Esophagus mucosa (tissue), 1 donor: ENCODE measurements at regions not wholly inside any gene's neighbourhood (a gene's known extent, or its start where the extent isn't known, plus 50 kb on each side); places are given as distances from the start of the nearest gene placed in this dataset.
A peak's percentile ranks its signal among the peaks of the same experiment; 100 is the strongest.

ENCODE experiments used
- ATAC-seq: fragments of 200-7000 bp; cut with Tn5 transposase; one replicate; pipeline ENCODE4 v1.9.1; 2020
- donor health status: DM: yes; HTN: yes; CAD: no.

DNA sequence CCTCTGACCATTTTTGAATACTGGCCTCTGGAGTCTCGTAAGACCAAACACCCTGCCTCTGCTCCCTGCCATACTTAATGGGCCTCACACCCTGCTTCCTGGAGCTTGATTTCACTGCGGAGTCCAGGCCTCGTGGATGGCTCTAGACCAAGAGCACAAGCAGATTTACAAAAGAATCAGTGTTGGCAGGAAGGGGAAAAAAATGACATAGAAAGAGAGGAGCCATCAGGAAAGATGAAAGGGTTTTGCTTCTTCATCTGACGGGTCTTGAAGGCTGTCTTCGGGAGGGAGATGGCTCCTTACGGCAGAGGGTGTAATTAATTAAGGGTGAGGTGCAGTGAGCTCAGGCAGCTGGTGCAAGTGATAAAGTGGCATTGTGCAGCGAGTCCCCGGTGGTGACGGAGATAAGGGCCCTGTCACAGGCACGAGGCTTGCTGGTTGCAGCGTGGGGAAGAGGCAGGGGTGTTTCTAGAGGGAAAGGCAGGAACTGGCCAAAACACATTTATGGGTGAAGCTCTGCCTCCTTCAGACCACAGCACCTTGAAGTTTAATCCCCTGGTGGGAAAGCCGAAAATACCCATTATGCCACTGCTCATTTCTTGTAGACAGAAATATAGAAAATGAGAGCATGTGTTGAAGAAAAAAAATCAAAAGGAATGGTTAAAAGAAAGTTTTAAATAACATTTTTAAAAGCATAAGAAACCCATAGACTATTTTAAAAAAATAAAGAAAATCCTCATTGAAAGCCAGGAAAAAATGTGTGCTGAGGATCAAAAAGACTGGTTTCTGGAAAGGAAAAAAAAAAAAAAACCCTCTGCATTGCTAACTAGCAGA lies 128.6 kb upstream of the LRFN2 start:
- no peak for ATAC-seq

DNA sequence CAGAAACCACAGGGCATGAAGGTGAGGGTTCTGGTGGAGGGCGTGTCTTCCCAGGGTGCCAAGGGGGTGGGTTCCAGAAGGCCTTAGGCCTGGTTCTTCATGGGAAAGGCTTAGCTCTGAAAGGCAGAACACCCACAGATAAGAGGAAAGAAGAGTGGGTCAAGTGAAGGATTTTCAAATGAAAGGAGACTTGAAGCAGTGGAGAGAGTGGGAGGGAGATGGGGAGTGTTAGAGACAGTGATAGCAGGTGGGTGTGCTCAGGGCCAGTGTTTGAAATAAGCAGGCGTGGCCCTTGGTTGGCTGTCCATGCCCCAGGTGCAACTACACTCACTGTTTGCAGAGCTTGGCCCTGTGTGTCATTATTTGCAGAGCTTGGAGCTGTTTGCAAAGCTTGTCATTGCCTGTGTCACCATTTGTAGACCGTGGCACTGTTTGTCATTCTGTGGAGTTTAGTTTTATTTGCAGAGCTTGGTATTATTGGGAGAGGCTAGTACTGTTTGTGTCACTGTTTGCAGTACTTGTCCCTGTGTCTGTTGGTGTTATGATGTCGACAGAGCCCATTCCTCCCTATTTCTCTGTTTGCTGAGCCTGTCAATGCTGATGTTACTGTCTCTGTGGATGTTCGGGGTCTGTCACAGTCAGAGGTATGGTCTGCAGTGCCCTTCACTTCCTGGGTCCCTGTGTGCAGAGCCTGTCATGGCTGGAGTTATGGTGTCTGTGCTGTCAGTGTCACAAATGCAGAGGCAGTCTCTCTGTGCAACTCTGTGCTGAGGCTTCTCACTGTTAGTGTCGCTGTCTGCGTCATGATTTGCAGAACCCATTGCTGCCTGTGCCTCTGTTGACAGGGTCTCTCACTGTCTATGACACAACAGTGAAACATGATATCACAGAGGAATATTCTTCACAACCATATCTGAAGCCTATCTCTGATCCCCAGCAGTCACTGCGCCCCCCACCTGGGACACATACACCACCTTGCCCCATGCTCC lies 127.7 kb upstream of the LRFN2 start:
- peak; percentile 89 for ATAC-seq

DNA sequence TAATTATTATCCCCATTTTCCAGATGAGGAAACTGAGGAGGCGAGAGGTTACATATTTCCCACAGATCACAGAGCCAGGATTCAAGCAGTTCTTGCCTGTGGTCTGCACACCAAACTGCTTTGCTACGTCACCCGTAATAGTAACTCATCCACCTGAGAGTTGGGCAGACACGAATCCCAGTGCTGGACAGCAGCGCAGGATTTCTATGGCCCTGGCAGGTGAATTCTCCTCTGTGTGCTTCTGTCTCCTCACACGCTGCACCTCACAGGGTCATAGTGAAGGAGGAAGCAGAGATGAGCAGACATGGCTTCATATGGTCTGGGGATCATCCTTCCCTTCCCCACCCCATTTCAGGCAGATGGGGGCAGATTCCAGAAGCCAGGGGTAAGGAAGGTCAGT lies 127.0 kb upstream of the LRFN2 start:
- no peak for ATAC-seq

DNA sequence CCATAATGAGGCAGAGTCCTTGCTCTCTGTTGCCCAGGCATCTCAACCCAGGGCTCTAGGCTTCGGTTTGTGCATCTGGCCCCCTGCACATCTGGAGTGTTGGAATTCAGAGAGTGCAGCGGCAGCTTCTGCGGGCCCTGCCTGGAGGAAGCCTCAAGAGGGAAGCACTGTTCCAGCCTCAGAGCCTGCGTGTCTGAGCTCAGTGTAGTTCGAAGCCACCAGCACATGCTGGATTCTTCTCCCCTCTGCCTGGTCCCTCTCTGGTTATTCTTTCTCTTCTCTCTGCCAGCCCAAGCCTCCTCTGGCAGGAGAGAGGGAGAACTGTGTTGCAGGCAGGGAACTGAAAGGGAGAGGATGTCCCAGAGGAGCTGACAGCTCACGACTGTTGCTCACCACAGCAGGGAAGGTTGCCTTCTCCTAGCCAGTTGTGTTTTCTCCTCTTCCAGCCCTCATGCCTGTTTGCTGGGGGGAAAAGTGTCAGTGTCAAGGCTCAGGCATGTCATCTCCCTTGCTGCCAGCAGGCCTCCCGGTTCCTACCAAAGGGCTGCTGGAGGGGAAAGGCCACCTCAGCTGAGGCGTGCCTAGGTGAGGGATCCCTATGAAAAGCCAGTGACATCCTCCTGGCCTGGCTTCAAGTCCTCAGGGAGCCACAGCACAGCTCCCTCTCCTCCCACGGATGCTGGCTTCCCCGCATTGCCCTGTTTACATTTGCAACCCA lies 126.0 kb upstream of the LRFN2 start:
- ATAC-seq, result no peak

DNA sequence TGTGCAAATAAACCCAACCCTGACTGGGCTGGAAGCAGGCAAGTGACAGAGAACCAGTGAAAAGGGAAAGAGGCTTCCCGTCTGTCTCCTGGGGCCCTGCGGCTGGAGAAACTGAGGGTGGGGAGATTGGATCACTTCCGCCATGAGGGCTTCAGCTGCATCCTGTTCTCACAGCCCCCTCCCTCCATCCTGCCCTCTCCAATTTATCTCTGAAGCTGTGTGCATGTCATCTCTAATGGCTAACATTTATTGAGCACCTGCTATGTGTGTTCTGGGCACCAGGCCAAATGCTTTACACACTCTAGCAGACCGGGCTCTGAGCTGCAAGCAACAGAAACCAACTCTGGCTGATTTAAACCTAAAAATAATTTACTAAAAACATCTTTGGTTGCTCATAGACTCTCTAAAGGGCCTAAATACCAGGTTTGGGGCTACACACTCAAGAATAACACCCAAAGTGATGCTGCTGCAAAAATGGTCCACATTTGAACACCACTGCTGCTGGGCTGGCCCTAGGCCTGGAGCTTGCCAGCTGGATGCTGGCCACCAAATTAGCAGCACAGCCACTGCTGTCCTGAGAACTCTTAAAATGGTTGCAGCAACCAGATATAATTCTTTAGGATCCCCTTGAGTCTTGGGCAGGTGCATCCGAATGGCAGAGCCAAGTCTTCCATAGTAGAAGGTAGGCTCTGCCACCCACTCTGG lies 123.6 kb upstream of the LRFN2 start:
- no peak for ATAC-seq

DNA sequence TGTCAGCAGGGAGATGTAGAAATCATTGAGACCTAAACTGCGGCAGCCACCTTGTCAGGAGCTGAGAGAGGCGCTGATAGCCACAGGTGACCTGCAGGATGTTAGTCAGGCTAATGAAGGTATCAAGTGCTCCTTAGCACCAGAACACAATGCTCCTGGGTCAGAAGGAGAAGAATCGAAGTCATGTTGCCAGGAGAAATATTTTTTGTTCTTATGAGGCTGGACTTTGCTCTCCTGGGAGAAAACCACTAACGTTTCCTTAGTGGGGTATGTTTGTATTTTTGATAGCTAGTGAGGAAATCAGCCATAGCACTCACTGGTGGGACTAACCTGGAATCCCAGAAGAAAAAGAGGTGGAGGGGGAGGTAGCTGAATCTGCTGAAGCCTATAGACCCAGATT lies 120.9 kb upstream of the LRFN2 start:
- ATAC-seq, result no peak

DNA sequence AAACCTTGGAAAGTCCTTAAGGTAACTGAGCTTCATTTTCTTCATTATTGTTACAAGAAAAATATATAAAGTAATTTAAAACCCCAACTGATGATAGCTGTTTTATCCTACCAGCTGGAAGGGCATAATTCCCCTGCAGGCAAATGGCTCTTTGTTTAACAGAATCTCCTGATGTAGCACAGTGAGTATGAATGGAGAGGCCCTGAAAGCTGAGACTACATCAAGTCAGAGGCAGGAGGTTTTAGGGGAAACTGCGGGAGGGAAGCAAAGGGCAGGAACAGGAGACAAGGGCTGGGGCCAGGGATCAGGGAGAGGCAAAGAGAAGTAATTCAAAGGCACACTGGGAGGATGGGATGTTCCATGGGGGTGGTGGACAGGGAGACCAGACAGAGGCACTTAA lies 119.0 kb upstream of the LRFN2 start:
- no peak for ATAC-seq

DNA sequence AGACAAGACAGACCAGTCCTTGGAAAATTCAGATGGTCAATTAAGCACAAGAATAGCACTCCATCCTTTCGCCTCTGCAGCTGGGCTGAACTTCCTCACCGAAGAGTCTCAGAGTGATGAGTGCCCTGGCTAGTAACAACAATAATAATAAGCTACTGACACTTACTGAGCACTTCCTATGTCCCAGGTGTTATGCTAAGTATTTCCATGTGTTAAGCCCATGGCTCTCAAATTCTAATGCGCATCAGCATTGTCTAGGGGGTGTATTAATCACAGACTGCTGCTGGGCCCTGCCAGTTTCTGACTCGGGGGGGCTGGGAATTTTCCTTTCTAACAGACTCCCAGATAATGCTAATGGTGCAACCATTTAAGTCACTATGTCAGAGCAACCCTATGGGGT lies 118.2 kb upstream of the LRFN2 start:
- ATAC-seq, result no peak

DNA sequence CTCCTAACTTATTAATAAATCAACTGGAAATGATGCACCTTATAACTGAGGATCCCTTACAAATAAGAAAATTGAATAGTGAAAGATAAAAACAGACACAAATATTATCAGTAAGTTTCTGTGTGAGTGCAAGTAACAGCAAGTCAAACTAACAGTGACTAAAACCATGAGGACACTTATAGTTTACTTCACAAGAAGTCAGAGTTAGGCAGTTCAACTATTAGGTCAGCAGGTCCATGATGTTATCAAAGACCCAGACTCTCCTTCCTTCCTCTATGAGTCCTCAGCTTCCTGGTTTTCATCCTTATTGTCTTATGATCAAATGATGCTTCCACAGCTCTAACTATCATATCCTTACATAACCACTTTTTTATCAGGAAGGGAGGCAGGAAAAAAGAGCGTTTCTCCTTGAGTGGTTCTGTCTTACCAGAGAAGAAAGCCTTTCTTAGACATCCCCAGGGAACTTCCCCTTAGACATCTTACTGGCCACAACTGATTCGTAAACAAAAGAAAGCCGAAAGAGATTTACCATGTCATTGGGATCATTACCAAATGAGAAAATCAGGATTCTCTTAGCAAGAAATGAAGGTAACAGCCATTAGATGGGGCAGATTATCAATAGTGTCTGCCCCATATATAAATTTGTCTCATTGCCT lies 114.3 kb upstream of the LRFN2 start:
- no peak for ATAC-seq

DNA sequence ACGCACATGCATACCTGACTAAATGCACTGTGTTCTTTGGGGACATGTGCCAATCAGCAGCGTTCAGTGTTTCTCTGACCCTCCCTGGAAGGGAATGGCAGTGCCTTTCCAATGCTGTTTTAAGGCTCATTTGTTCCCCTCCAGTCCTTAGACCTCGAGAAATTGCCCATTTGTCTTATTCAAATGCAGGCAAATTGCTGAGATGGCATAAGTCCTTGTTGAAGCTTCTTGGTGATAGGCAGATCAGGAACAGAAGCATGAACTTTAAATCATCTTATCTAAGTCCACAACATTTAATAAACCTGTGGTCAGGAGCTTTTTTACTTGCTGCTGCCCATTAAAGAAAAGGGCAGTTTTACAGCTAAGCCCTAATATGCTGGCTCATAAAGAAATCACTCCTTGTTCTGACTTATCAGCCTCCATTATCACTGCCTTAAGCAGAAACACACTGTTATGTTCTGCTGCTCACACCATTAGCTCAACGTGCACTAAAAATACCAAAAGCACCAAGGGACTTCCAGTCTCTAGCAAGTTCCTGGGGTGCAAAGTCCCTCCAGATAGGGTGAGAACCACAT lies 112.9 kb upstream of the LRFN2 start:
- ATAC-seq, result no peak

DNA sequence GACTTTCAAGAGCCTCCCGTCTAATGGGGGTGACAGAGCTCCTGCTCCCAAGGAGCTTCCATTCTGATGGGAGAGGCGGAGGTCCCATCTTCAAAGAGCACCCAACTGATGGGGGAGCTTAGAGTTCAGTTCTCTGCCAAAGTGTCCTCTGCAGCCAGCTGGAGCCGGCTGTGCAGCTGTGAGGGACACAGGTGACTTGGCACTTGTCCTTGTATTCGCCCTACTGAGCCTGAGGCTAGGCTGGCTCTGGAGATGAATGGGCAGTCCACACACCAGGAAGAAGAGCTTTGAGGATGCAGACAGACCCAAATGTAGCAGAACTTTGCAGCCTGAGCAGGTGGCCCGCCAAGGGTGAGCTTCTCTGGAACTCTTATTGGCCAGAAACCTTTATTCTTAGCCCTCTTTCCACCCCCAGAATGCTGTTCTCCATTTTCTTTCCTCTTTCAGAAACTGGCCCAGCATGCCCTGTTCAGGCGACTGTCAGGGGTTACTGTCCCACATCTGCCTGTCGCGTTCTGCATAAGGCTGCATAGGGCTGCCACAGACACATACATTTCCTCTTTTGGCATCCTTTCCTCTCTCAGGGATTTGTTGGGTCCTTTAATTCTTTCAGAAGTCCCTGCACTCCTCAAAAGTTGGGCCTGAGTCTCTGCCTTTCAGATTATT lies 108.7 kb upstream of the LRFN2 start:
- ATAC-seq, result no peak

DNA sequence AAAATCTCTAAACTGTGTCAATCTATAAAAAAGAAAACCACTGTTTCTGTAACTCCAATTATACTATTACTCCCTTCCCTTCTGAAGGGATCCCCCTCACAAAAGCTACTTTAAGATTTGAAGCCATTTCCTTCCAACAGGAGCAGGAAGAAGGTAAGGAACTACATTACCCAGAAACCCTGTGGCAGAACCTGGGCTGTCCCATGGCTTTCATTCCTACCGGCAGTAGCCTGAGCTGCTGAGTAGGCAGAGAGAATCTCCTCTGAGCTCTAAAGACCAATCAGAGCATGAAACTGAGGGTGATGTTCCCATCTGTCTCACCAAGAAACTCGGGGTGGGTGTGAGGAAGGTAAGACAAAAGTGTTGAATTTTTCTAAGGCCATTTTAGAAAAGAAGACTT lies 108.0 kb upstream of the LRFN2 start:
- peak; percentile 41 for ATAC-seq

DNA sequence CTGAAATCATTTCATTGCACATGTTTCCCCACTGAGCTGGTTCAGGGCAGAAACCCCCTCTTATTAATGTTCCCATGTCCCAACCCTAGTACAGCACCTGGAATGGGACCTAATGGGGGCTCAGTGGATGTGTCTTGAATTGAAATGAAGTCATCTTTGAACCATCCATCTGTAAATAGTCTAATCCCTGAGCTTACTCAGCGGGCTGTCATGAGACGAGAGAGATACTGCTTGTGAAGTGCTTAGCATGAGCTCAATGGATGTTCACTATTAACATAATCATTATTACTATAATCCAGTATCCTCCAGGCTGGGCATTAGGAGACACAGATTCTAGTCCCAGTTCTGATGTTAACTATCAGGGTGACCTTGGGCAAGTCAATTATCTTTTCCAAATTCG lies 106.6 kb upstream of the LRFN2 start:
- ATAC-seq, result no peak

DNA sequence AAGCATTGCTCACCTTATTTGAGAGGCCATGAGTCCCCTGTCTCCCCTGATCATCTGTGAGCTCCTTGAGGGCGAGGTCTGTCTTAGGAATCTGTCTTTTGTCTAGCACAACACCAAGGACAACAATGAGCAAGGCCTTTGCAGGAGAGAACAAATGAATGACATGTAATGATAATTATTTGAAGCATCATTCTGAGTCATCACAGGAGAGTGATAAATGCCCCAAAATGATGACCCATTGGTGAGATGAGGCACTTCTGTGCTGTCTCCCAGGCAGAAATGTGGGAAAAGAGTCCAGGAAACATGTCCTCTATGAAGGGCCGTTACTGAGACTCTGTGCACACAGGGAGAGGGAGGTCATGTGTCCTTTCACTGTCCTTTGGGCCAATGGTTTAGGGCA lies 105.2 kb upstream of the LRFN2 start:
- peak; percentile 16 for ATAC-seq

DNA sequence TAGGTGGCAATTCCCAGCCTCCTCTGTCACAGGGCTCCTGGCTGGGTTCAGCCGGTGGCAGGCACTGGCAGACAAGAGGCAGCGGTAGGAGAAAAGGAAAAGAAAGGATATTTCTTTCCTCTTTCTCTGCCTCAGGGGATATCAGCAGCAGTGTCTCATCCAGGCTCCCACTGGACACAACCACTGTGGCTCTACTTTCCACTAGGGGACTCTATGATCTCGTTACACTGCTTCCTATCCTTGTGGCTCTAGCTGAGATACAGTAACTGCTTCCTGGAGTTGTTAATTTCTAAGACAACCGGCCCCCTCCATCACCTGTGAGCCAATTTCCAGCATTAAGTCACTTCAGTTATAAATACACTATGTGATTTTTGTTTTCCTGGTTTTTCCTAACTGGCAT lies 102.0 kb upstream of the LRFN2 start:
- ATAC-seq, result no peak

DNA sequence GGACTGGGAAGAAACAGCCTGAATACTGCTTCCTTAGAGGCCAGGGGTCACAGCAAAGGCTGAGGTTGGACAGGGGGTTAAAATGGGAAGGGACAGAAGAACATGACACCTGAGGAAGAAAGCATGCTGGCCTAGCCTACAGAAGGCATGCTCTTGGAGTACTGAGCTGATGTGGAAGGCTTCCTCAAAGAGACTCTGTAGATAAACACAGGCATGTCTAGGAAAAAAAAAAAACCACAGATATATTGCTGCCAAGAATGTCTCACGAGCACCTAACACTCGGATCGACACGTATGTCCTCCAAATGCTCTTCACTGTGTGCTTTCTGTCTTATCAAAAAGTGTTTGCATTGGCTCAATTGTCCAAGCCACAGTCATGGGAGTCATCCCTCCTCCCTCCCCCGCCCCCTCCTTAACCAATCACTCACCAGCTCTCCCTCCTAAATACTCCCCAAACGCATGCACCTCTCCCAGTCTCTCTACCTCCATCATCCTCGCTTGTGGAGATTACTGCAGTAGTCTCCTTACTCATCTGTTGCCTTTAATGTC lies 101.1 kb upstream of the LRFN2 start:
- ATAC-seq, result no peak

DNA sequence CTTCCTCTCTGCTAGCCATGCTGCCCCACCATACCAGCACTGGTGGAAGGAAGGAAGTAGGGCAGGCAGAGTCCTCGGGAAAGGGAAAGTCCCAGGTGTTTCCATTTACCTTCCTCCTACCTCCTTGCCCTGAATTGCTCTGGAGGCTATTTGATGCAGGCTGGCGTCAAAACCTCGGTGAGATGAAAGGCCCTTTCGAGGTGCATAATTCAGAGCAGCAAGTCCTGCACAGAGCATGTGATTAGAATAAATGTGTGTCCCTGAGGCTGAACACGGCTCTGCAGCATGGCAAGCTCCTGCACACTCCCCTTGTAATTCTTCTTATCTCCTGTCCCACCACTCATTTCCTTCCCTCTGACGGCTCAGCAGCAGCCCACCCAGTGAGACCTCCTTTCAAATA lies 98.7 kb upstream of the LRFN2 start:
- no peak for ATAC-seq

DNA sequence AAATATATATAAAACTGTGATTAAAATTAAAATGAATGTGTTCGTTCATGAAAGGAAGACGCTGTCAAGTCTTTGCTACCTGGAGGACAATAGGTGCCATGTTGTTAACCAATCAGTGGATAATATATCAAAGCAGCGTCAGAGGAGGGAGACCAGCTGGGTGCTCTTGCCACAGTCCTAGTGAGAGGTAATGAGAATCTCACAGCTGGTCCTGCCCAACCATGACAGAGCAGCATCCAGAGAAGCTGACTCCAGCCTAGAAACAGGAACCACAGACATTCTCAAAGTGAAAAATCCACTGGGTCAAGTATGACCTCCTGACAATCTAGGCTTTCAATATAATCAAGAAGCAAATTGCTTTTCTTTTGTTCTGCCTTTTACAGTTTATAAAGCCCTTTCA lies 94.5 kb upstream of the LRFN2 start:
- ATAC-seq, result no peak

DNA sequence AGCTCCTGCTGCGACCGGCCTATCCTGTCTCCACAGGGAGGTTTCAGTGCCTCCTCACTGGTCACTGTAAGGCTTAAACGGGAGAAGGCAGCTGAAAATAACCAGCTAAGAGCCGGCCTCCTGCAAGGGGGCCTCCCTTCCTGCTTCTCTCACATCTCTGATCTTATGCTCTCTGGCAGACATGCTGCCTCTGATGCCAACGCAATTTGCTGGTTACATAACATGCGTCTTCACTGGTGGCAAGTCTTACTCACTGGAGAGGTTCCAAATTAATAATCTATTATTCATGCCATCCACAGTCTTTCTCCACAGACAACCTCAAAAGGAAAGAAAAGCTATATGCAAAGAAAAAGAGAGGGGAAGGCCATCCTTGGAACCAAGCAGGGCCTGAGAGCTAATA lies 91.8 kb upstream of the LRFN2 start:
- ATAC-seq, result no peak

DNA sequence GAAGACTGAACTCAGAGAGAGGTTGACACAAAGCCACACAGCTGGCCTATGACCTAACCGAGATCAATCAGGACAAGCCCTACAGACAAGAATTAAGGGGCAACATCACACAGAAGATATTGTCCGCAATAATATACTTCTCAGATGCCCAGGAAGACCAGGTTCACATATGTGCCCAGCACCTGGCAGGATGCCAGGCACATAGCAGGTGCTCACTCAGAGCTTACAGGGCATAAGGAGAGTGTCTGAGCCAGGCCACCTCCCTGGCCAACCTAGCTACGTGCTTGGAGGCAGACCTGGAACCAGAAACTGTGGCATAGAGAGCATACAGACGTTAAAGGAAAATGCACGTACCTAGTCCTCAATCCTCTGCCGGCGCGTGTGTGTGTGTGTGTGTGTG lies 87.0 kb upstream of the LRFN2 start:
- no peak for ATAC-seq

DNA sequence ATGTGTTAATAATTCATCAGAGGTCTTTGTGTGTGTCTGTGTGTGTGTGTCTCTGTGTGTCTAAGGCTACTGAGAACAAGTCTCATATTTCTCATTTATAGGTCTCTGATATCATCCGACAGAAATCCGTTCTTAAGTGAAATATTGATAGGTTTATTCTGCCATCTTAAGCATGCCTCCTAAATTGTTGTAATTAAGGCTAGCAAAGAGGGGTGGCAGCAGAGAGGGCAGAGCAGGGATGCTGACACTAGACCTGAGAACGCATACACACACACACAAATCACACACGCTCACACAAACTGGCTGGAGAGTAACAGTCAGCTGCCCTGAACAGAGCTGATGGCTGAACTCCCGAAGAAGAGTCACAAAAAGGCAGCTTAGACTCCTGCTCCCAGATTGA lies 84.9 kb upstream of the LRFN2 start:
- ATAC-seq, result no peak
